ENCODE measurements at regions not wholly inside any gene's neighbourhood (a gene's known extent, or its start where the extent isn't known, plus 50 kb on each side); places are given as distances from the start of the nearest gene placed in this dataset.

DNA sequence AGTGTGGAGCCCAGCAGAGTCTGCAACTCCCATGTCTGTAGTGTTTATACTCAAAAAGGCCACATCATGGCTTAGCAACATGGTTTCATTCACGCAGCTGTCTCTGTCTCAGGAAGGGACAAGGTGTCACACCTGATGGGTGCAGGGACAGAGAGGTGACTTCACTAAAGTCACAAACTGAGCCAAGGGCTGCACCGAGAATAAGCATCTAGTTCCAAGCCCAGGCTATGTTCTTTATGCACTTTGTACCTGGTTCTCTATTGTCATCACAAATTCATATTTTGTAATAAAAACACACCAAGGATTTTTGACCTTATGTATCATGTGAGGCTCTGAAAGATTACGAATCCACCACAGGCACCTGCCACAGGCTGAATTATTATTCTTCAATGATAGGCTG is 64.9 kb upstream of the STK32A start:
- DNase-seq: no peak

DNA sequence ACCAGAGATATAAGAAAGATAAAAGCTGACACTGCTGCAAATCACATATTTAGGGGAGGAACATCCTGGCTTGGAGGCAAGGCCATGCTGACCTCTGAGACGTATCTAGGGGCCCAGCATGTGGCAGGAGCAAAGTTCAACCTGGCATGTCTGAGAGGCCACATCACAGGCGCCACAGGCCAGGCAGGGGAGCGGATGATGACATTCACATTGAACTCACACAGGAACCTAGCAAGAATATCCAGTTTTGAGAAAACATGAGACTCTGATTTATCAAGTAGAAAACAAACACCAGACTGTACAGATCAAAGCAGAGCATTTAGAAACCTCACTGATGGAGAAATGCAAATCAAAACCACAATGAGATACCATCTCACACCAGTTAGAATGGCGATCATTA is 64.2 kb upstream of the STK32A start:
- DNase-seq: no peak

GRCh38 chr5:147174671-147175265 is 60.1 kb upstream of the STK32A start:
- no peak for DNase-seq

DNA sequence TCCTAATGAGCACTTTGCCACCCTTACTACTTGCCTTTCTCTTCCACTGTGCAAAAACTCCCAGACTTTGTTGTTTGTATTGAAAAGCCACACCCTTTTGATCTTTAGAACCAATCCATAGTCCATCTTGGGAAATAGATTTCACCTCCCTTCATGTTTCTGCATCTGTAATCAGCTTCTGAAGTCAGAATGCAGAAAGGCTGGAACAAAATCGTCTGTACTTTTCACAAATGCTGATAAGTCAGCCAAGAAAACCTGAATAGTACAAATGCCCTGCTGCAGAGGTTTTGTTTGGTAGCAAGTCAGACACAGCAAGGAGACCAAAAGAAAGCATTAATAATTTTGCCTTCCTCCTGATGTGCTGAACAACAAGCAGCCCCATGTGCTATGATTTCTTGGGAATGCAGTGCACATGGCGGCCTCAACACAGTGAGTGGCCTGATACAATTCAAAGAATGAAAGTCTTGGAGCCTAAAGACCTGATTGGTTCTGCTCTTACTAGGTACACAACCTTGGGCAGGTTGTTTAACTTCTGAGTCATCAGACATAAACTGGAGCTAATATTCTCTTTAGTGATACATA is 59.2 kb upstream of the STK32A start:
- no peak for DNase-seq

DNA sequence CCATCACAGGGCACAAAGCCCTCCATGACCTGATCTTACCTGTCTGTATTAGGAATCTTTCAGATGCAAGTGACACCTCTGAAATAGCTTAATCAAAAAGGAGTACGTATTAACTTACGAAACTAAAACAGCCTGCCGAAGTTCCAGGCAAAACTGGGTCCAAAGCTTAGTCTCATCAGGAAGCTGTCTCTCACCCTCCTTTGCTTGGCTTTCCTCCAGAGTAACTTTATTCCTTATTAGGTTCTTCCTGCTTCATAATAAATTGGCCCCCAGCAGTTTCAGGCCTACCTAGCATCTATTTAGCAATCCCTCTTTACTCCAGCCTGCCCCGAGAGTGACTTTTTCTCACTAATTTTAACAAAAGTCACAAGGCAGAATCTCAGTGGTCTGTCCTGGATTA is 58.4 kb upstream of the STK32A start:
- no peak for DNase-seq

- peak; percentile 88 for DNase-seq
Observed at GRCh38 chr5:147177125-147177840, 57.5 kb upstream of the STK32A start.

GRCh38 chr5:147179562-147180147 is 55.2 kb upstream of the STK32A start:
- no peak for DNase-seq

DNA sequence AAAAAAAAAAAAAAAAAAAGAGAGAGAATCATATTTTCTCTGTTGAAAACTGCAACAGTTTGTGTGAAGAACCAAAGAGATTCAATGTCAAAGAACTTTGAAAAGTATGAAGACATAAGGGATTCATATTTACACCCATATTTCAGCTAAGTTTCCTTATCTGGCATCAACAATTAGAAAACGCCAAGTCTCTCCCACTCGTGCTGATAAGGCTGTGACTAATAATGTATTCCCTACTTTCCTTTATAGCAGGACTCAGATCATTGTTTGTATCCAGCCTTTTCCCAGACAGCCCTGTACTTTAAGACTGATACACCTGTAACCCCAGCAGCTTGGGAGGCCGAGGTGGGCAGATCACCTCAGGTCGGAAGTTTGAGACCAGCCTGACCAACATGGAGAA is 54.1 kb upstream of the STK32A start:
- DNase-seq: no peak

All from fibroblast of skin of abdomen (primary cell).